Ovary (tissue), 7 donors: ENCODE measurements at regions not wholly inside any gene's neighbourhood (a gene's known extent, or its start where the extent isn't known, plus 50 kb on each side); places are given as distances from the start of the nearest gene placed in this dataset.

Source experiments
- DNase-seq, 5 donors: peaks; one replicate each; pipeline ENCODE4 v3.0.0-alpha.2; 2019 to 2020
- H3K27ac ChIP-seq, 2 donors: fragments of 200-600 bp; one replicate each; pipeline versions ENCODE4 v1.5.1 to v1.8.0; 2019 to 2022
- H3K27me3 ChIP-seq: fragments of 200-600 bp; one replicate; pipeline ENCODE4 v1.8.0; 2022
- H3K36me3 ChIP-seq: fragments of 200-600 bp; sonication (generic); one replicate; pipeline ENCODE4 v1.5.1; 2019
- H3K4me1 ChIP-seq: one replicate; pipeline ENCODE4 v1.8.1; 2013; ENCODE audit warnings: mild to moderate bottlenecking, moderate library complexity; ENCODE audit not compliant: insufficient read depth
- H3K4me3 ChIP-seq: fragments of 200-600 bp; sonication (generic); one replicate; pipeline ENCODE4 v1.5.1; 2017
- H3K9me3 ChIP-seq, 2 donors: fragments of 200-600 bp in 1 of 2; sonication (generic) in 1 of 2; one replicate each; pipeline versions ENCODE4 v1.5.1 to v1.8.1; 2013 to 2019; ENCODE audit warnings: mild to moderate bottlenecking in 1 of 2, moderate library complexity in 1 of 2
- EP300 ChIP-seq: sonication (generic); formaldehyde crosslinking; IDR thresholded peaks from one replicate; pipeline ENCODE4 v1.6.1; 2017; ENCODE audit warnings: antibody characterized with exemption
- POLR2A ChIP-seq: fragments of 450-650 bp; IDR thresholded peaks from one replicate; pipeline ENCODE4 v1.6.1; 2017; ENCODE audit warnings: antibody characterized with exemption, mild to moderate bottlenecking, moderate library complexity
- WGBS, 3 donors: extraction: QIAGEN DNeasy Blood & Tissue Kit in 1 of 3; methylation state at CpG; one replicate each; pipeline versions ENCODE4 v1.1.5 to v1.1.7; 2013 to 2017; 5-methylcytosine and 5-hydroxymethylcytosine counted together
- intact Hi-C, 4 donors: fragments of 100-400 bp; cut with DNase I; formaldehyde crosslinking; loops; one replicate each; pipeline versions ENCODE4 v1.11.0 to v1.15.1; 2022 to 2023
- TF ChIP-seq, protein P1 (sequence below), 3 donors: fragments of 450-650 bp in 2 of 3; fragments of 200-600 bp in 1 of 3; IDR thresholded peaks; one replicate each; pipeline versions ENCODE4 v1.5.1 to v1.8.0; 2016 to 2022; ENCODE audit warnings: antibody characterized with exemption in 3 of 3, mild to moderate bottlenecking in 1 of 3
- donor health status: DM: no; HTN: no; CAD: no; lungs with moderate emphysema.
- donor health status: DM: no; HTN: no; CAD: no.
- donor health status: Bipolar disorder and iron deficiency.
- donor health status: DM: no; HTN: no; CAD: no.
- donor health status: DM: yes; HTN: yes; CAD: no.

DNA sequence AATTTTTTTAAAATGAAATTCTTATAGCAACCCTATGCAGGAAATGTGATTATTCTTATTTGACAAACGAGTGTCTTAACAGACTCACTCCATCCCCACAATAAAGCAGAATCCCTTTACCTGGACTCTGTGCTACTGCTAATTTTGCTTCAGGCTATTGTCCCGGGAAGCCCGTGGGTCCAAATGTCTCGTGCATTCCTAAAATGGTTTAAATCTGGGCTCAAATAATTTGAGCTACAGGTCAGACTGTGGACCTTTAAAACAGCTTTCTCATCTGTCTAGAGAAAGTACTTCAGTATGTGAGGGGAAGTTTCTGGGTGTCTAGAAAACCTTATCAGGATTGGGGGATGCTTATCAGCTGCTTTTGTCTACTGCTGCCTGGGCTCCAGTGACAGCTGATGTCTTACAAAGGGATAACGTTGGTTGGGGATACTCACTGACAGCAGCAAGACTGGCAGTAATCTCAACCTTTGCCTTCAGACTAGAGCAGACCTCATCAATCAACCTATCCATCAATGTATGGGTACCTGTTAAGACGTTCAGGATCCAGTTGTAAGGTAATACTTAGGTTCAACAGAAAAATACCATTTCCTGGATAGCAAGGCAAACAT is 197.9 kb upstream of the CDH11 start:
- 63 to 71% (median 66%) methylated on average over 6 of the region's 6 CpGs for WGBS, 3 donors

DNA sequence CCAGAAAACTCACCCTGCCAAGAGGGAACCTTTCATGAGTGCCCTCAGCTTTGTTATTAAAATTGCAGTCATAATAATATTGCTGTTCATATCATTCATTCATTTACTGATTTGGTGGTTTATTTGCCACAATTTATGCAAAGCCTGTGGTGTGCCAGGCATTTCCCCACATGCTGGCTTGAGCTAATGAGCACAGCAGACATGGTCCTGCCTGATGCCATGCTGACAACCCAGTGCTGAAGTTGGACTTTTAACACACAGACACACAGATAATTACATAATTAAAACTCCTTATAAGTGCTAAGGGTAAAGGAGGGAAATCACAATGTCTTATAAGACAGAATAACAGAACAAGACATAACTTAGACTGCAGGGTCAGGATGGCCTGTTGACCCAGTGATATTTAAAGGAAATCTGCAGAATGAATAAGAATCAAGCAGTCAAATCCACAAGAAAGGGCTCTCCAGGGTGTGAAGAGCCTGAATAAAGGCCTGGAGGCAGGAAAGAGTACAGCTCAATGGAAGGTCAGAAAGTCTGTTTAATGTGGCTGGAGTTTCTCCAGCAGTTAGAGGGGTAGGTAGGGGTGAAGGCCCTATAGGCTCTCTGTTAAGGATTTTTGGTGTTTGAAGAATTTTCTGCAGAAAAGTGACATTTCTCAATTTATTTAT is 196.9 kb upstream of the CDH11 start:
- Histone ChIP-seq H3K4me1 (peaks cover 6% of the 10 kb centered on the region), H3K27ac (no peak overlapping the region), H3K4me3 (no peak overlapping the region), H3K9me3 (no peaks in the 10 kb centered on the region), H3K36me3 (no peaks in the 10 kb centered on the region), H3K27me3 (no peaks in the 10 kb centered on the region)
- DNase-seq: no peak
- intact Hi-C loops: no loop called here
- TF ChIP-seq, protein P1, sequence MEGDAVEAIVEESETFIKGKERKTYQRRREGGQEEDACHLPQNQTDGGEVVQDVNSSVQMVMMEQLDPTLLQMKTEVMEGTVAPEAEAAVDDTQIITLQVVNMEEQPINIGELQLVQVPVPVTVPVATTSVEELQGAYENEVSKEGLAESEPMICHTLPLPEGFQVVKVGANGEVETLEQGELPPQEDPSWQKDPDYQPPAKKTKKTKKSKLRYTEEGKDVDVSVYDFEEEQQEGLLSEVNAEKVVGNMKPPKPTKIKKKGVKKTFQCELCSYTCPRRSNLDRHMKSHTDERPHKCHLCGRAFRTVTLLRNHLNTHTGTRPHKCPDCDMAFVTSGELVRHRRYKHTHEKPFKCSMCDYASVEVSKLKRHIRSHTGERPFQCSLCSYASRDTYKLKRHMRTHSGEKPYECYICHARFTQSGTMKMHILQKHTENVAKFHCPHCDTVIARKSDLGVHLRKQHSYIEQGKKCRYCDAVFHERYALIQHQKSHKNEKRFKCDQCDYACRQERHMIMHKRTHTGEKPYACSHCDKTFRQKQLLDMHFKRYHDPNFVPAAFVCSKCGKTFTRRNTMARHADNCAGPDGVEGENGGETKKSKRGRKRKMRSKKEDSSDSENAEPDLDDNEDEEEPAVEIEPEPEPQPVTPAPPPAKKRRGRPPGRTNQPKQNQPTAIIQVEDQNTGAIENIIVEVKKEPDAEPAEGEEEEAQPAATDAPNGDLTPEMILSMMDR (IDR thresholded peaks at IDR 0.05): no peak
- TF ChIP-seq EP300: no peak
- no peak for TF ChIP-seq POLR2A

More for the DNA sequence above, 197.9 kb upstream of the CDH11 start:
- no peak overlapping the region for H3K27ac ChIP-seq
- intact Hi-C loops: no loop called here
- peaks cover 1% of the 10 kb centered on the region for H3K4me1 ChIP-seq
- no peak overlapping the region for H3K4me3 ChIP-seq
- DNase-seq: no peak
- H3K9me3 ChIP-seq: no peaks in the 10 kb centered on the region
- no peaks in the 10 kb centered on the region for H3K27me3 ChIP-seq
- TF ChIP-seq, protein P1 (IDR thresholded peaks at IDR 0.05): no peak
- TF ChIP-seq POLR2A (no peak), EP300 (no peak)
- no peaks in the 10 kb centered on the region for H3K36me3 ChIP-seq

DNA sequence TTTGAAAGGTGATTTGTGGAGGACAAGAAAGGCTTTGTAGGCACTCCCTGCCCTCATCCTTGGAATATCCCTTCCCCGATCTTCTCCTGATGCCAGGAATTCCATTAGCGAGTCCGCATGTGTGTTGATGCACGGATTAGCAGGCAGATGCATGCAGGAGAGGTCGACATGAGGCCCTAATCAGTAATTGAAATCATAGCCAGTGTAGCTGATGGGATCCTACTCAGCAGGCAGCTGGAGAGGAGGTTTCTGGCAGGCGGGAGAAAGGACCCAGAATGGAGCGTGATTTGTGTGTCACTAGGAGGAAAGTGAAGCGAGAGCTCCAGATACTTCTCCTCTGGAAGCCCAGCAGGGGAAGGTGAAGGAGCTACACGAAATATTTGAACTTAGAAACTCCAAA is 196.3 kb upstream of the CDH11 start:
- H3K27me3 ChIP-seq: no peaks in the 10 kb centered on the region
- H3K4me1 ChIP-seq: peaks cover 6% of the 10 kb centered on the region
- TF ChIP-seq POLR2A: no peak
- no peak for TF ChIP-seq EP300
- intact Hi-C loops: no loop called here
- no peak for DNase-seq
- no peaks in the 10 kb centered on the region for H3K9me3 ChIP-seq
- 72 to 81% (median 75%) methylated on average over 9 of the region's 9 CpGs for WGBS, 3 donors
- no peak overlapping the region for H3K27ac ChIP-seq
- no peaks in the 10 kb centered on the region for H3K36me3 ChIP-seq
- H3K4me3 ChIP-seq: no peak overlapping the region

DNA sequence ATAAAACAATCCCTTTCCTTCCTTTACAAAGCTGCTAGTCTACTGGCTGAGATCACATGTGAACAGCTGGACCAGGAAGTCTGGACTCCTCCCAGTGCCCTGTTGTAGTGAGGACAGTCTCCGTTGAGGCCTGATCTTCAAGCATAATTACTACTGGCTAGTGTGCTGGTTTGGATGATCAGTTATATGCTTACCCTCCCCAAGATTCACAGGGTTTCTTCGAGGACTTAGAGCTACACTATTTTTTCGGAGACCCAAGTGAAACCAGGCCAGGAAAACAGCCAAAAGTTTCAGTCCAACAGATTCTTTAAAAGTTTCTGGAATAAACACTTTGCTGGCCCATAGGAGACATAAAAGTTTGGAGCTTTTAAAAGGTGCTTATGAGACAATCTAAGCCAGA is 194.9 kb upstream of the CDH11 start:
- no peaks in the 10 kb centered on the region for H3K27me3 ChIP-seq
- H3K4me3 ChIP-seq: no peak overlapping the region
- intact Hi-C loops: no loop called here
- no peak for DNase-seq
- TF ChIP-seq POLR2A (no peak), EP300 (no peak)
- TF ChIP-seq, protein P1 (IDR thresholded peaks at IDR 0.05): no peak
- H3K9me3 ChIP-seq: no peaks in the 10 kb centered on the region
- no peak overlapping the region for H3K27ac ChIP-seq
- H3K36me3 ChIP-seq: no peaks in the 10 kb centered on the region
- H3K4me1 ChIP-seq: peaks cover 6% of the 10 kb centered on the region
- WGBS, 3 donors: 75 to 80% (median 78%) methylated on average over 3 of the region's 3 CpGs

DNA sequence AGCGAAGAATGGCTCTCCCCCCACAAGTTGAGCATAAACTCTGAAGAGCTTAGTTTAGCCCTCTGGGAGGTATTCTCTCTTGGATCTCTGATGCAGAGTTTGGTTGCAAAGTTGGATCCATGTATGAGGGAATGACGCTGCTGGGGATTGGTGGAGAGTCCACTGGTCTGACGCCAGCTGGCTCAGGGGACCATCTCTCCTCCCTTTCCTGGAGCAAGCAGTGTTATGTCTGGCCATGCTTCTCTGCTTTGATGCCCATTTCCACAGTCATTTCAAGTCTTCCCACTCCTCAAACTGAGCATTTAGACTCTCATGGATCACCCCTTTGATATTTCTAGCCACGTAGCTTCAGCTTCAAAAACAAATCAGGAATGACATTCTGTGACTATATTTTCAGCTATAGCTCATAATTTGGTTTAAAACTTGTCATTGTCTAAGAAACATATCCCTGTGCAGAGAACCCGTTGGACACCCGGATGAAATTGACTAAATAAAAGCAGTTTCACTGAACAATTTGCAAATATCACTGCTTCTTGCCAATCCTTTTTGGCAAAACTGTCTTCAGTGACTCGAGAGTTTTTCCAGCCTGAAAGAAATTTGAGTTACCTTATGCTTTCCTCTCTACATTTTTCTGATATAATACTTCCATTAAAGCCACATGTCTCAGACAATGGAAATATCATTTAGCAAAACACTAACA is 193.4 kb upstream of the CDH11 start:
- no peak overlapping the region for H3K4me3 ChIP-seq
- intact Hi-C loops: no loop called here
- no peak for TF ChIP-seq EP300
- TF ChIP-seq POLR2A: no peak
- TF ChIP-seq, protein P1 (IDR thresholded peaks at IDR 0.05): no peak
- peak; percentile 79 to 89 (median 82) for DNase-seq
- no peaks in the 10 kb centered on the region for H3K27me3 ChIP-seq
- no peaks in the 10 kb centered on the region for H3K9me3 ChIP-seq
- WGBS, 3 donors: 18 to 21% (median 19%) methylated on average over 7 of the region's 7 CpGs
- no peaks in the 10 kb centered on the region for H3K36me3 ChIP-seq
- no peak overlapping the region for H3K27ac ChIP-seq
- H3K4me1 ChIP-seq: peaks cover 6% of the 10 kb centered on the region
